GM23338 (cell line): ENCODE measurements at regions not wholly inside any gene's neighbourhood (a gene's known extent, or its start where the extent isn't known, plus 50 kb on each side); places are given as distances from the start of the nearest gene placed in this dataset.

Experiments used
- ATAC-seq: fragments of 200-7000 bp; cut with Tn5 transposase; 3 replicates; pipeline ENCODE4 v1.9.1; 2020
- DNase-seq: peaks from one replicate; pipeline ENCODE4 v3.0.0-alpha.2; 2015; ENCODE audit warnings: low spot score
- H2AFZ ChIP-seq: fragments of 200-600 bp; sonication (generic); 2 replicates; pipeline ENCODE4 v1.8.0; 2016; ENCODE audit warnings: antibody characterized with exemption, mild to moderate bottlenecking, moderate library complexity
- H3F3A ChIP-seq: fragments of 200-600 bp; sonication (generic); replicated peaks from 2 replicates; pipeline ENCODE4 v1.8.0; 2017; ENCODE audit warnings: antibody characterized with exemption, mixed run types, low read depth
- H3K27ac ChIP-seq: fragments of 200-600 bp; sonication (generic); 2 replicates; pipeline ENCODE4 v1.6.1; 2016; ENCODE audit warnings: low read depth
- H3K27me3 ChIP-seq: fragments of 200-600 bp; sonication (generic); 2 replicates; pipeline ENCODE4 v1.8.0; 2016; ENCODE audit warnings: mild to moderate bottlenecking, mixed run types, moderate library complexity; ENCODE audit not compliant: insufficient read depth
- H3K36me3 ChIP-seq: fragments of 200-600 bp; sonication (generic); 2 replicates; pipeline ENCODE4 v1.8.0; 2016; ENCODE audit warnings: mild to moderate bottlenecking; ENCODE audit not compliant: insufficient read depth
- H3K4me1 ChIP-seq: fragments of 200-600 bp; sonication (generic); 2 replicates; pipeline ENCODE4 v1.8.0; 2016; ENCODE audit warnings: mild to moderate bottlenecking, moderate library complexity; ENCODE audit not compliant: insufficient read depth
- H3K4me2 ChIP-seq: fragments of 200-600 bp; sonication (generic); 2 replicates; pipeline ENCODE4 v1.7.1; 2017; ENCODE audit warnings: mixed run types
- H3K4me3 ChIP-seq: fragments of 200-600 bp; sonication (generic); 2 replicates; pipeline ENCODE4 v1.6.1; 2016; ENCODE audit warnings: mixed run types
- H3K79me2 ChIP-seq: fragments of 200-600 bp; sonication (generic); replicated peaks from 2 replicates; pipeline ENCODE4 v1.8.0; 2017; ENCODE audit warnings: mild to moderate bottlenecking; ENCODE audit not compliant: insufficient read depth
- H3K9me2 ChIP-seq: fragments of 200-600 bp; sonication (generic); 2 replicates; pipeline ENCODE4 v1.8.0; 2017; ENCODE audit not compliant: insufficient read depth
- H4K20me1 ChIP-seq: fragments of 200-600 bp; sonication (generic); replicated peaks from 2 replicates; pipeline ENCODE4 v1.8.0; 2017; ENCODE audit warnings: mild to moderate bottlenecking; ENCODE audit not compliant: insufficient read depth
- H3K27ac Mint-ChIP-seq: 2 replicates; pipeline ENCODE4 v1.8.0; 2020; ENCODE audit warnings: inconsistent platforms, mild to moderate bottlenecking, moderate library complexity, mixed read lengths
- H3K27me3 Mint-ChIP-seq: 3 replicates; pipeline ENCODE4 v1.8.0; 2022; ENCODE audit warnings: low read depth, mild to moderate bottlenecking, moderate library complexity, mixed read lengths, inconsistent platforms; ENCODE audit not compliant: insufficient read depth, poor library complexity
- H3K36me3 Mint-ChIP-seq: 3 replicates; pipeline ENCODE4 v1.8.0; 2021; ENCODE audit warnings: low read depth, mild to moderate bottlenecking, inconsistent platforms, moderate library complexity, mixed read lengths
- H3K4me1 Mint-ChIP-seq: 3 replicates; pipeline ENCODE4 v1.8.0; 2020; ENCODE audit warnings: mild to moderate bottlenecking, inconsistent platforms, mixed read lengths
- H3K4me3 Mint-ChIP-seq: 3 replicates; pipeline ENCODE4 v1.8.0; 2021; ENCODE audit warnings: moderate library complexity, mild to moderate bottlenecking, inconsistent platforms, mixed read lengths
- H3K9me3 Mint-ChIP-seq: 3 replicates; pipeline ENCODE4 v1.8.0; 2020; ENCODE audit warnings: moderate library complexity, mild to moderate bottlenecking, inconsistent platforms, mixed read lengths
- CREB1 ChIP-seq: fragments of 250-450 bp; sonication (Bioruptor Pico); IDR thresholded peaks from 2 replicates; pipeline ENCODE4 v1.5.0; 2020; ENCODE audit warnings: low read depth, mild to moderate bottlenecking, moderate library complexity
- JUNB ChIP-seq: IDR thresholded peaks from one replicate; pipeline ENCODE4 v1.6.1; 2016; ENCODE audit warnings: antibody characterized with exemption; ENCODE audit not compliant: unreplicated experiment
- NANOG ChIP-seq: IDR thresholded peaks from 2 replicates; pipeline ENCODE4 v1.6.1; 2016; ENCODE audit warnings: antibody characterized with exemption, borderline replicate concordance
- ZNF114 ChIP-seq: fragments of 250-450 bp; sonication (Bioruptor Pico); IDR thresholded peaks from 2 replicates; pipeline ENCODE4 v1.5.0; 2020; ENCODE audit warnings: mild to moderate bottlenecking, moderate library complexity
- ZNF331 ChIP-seq: fragments of 250-450 bp; sonication (Bioruptor Pico); IDR thresholded peaks from 2 replicates; pipeline ENCODE4 v1.5.0; 2020; ENCODE audit warnings: low read depth, mild to moderate bottlenecking, moderate library complexity
- ZNF462 ChIP-seq: fragments of 250-450 bp; sonication (Bioruptor Pico); IDR thresholded peaks from 2 replicates; pipeline ENCODE4 v1.5.0; 2020; ENCODE audit warnings: mild to moderate bottlenecking, moderate library complexity

- TF ChIP-seq NANOG: no peak
- TF ChIP-seq JUNB: no peak
- TF ChIP-seq ZNF114: no peak
- TF ChIP-seq ZNF462 (CRISPR knock-in tag): no peak
- TF ChIP-seq CREB1 (CRISPR knock-in tag): no peak
- no peaks in the 10 kb centered on the region for H4K20me1 ChIP-seq
- Mint-ChIP-seq H3K4me3 (no peak overlapping the region), H3K36me3 (no peaks in the 10 kb centered on the region), H3K27me3 (no peaks in the 10 kb centered on the region), H3K9me3 (no peaks in the 10 kb centered on the region), H3K27ac (no peak overlapping the region), H3K4me1 (no peaks in the 10 kb centered on the region)
- H3K4me2 ChIP-seq: no peak overlapping the region
- no peaks in the 10 kb centered on the region for H3F3A ChIP-seq
- H3K27ac ChIP-seq: no peak overlapping the region
- no peaks in the 10 kb centered on the region for H3K36me3 ChIP-seq
- no peak for ATAC-seq
- no peaks in the 10 kb centered on the region for H3K27me3 ChIP-seq
- H3K9me2 ChIP-seq: no peaks in the 10 kb centered on the region; the same call in 1 of the 2 replicates
- no peak for DNase-seq
- H3K79me2 ChIP-seq: no peaks in the 10 kb centered on the region
- no peaks in the 10 kb centered on the region for H3K4me1 ChIP-seq
- H3K4me3 ChIP-seq: no peak overlapping the region
- H2AFZ ChIP-seq: no peak overlapping the region
Measured at GRCh38 chr2:164115806-164116205, 380.0 kb upstream of the FIGN start.

- ATAC-seq (peak; percentile 50), DNase-seq (peak; percentile 16)
- TF ChIP-seq JUNB (no peak), ZNF462 (CRISPR knock-in tag) (peak; percentile 46; the same call in 1 of the 2 replicates), ZNF331 (CRISPR knock-in tag) (0 out of 2 replicates have a peak, but pooled peaks have one; percentile 22)
- H3K4me3 Mint-ChIP-seq: no peak overlapping the region
- H3K4me1 ChIP-seq: no peaks in the 10 kb centered on the region
- no peaks in the 10 kb centered on the region for H3K36me3 Mint-ChIP-seq
- H3K27ac Mint-ChIP-seq: no peak overlapping the region
- H3K4me3 ChIP-seq: no peak overlapping the region
- no peak overlapping the region for H2AFZ ChIP-seq
- no peaks in the 10 kb centered on the region; the same call in 1 of the 2 replicates for H3K9me2 ChIP-seq
- no peaks in the 10 kb centered on the region for H3K36me3 ChIP-seq
- no peak overlapping the region for H3K27ac ChIP-seq
- H3K9me3 Mint-ChIP-seq: no peaks in the 10 kb centered on the region
- H3K4me2 ChIP-seq: no peak overlapping the region
- H4K20me1 ChIP-seq: no peaks in the 10 kb centered on the region
- H3K27me3 ChIP-seq: no peaks in the 10 kb centered on the region
- no peaks in the 10 kb centered on the region for H3K79me2 ChIP-seq
- H3F3A ChIP-seq: no peaks in the 10 kb centered on the region
- H3K4me1 Mint-ChIP-seq: peaks cover 5% of the 10 kb centered on the region; the same call in 2 of the 3 replicates
- no peaks in the 10 kb centered on the region for H3K27me3 Mint-ChIP-seq
Measured at GRCh38 chr2:164114937-164115336, 379.1 kb upstream of the FIGN start.
